Endodermal cell (in vitro differentiated cells): ENCODE measurements at regions not wholly inside any gene's neighbourhood (a gene's known extent, or its start where the extent isn't known, plus 50 kb on each side); places are given as distances from the start of the nearest gene placed in this dataset.

Experiments
- DNase-seq: peaks from one replicate; pipeline ENCODE4 v3.0.0-alpha.2; 2017
- H3K27ac ChIP-seq: 2 replicates; pipeline ENCODE4 v1.5.1; 2013; ENCODE audit warnings: mild to moderate bottlenecking, low read depth, low read length, moderate library complexity
- H3K27me3 ChIP-seq: 2 replicates; pipeline ENCODE4 v1.6.1; 2013; ENCODE audit warnings: mild to moderate bottlenecking, low read length, moderate library complexity; ENCODE audit not compliant: insufficient read depth, control insufficient read depth, poor library complexity, severe bottlenecking
- H3K36me3 ChIP-seq: 2 replicates; pipeline ENCODE4 v1.7.0; 2013; ENCODE audit warnings: mild to moderate bottlenecking, low read length, moderate library complexity; ENCODE audit not compliant: control insufficient read depth, insufficient read depth
- H3K4me1 ChIP-seq: one replicate; pipeline ENCODE4 v1.7.0; 2013; ENCODE audit warnings: low read length; ENCODE audit not compliant: control insufficient read depth, insufficient read depth
- H3K4me3 ChIP-seq: 2 replicates; pipeline ENCODE4 v1.5.1; 2013; ENCODE audit warnings: mild to moderate bottlenecking, low read length, moderate library complexity
- H3K9ac ChIP-seq: 2 replicates; pipeline ENCODE4 v1.6.1; 2013; ENCODE audit warnings: mild to moderate bottlenecking, low read length, moderate library complexity; ENCODE audit not compliant: poor library complexity, severe bottlenecking; ENCODE audit errors: extremely low read depth
- H3K9me3 ChIP-seq: 2 replicates; pipeline ENCODE4 v1.6.1; 2013; ENCODE audit warnings: mild to moderate bottlenecking, low read length, moderate library complexity; ENCODE audit not compliant: control insufficient read depth
- H3K27ac Mint-ChIP-seq: 2 replicates; pipeline ENCODE4 v1.8.0; 2020; ENCODE audit warnings: mixed read lengths
- H3K27me3 Mint-ChIP-seq: 2 replicates; pipeline ENCODE4 v1.8.0; 2021; ENCODE audit warnings: mild to moderate bottlenecking, mixed read lengths; ENCODE audit not compliant: insufficient read depth
- H3K36me3 Mint-ChIP-seq: 2 replicates; pipeline ENCODE4 v1.8.0; 2020; ENCODE audit warnings: low read depth, mixed read lengths
- H3K4me1 Mint-ChIP-seq: 2 replicates; pipeline ENCODE4 v1.8.0; 2020; ENCODE audit warnings: mixed read lengths
- H3K4me3 Mint-ChIP-seq: 2 replicates; pipeline ENCODE4 v1.8.0; 2020; ENCODE audit warnings: mild to moderate bottlenecking, moderate library complexity, mixed read lengths
- H3K9me3 Mint-ChIP-seq: 2 replicates; pipeline ENCODE4 v1.8.0; 2020; ENCODE audit warnings: mild to moderate bottlenecking, mixed read lengths
- CTCF ChIP-seq: fragments of 200-600 bp; sonication (generic); conservative IDR thresholded peaks from 2 replicates; pipeline ENCODE4 v1.5.0; 2021; ENCODE audit warnings: antibody characterized with exemption, mild to moderate bottlenecking
- WGBS, 2 experiments: methylation state at CpG; one replicate each; pipeline versions ENCODE4 v1.1.5 to v1.1.7; 2013; ENCODE audit warnings: missing lambda C conversion rate in 2 of 2, mixed read lengths in 1 of 2; ENCODE audit not compliant: insufficient coverage in 1 of 2, insufficient read length in 1 of 2; 5-methylcytosine and 5-hydroxymethylcytosine counted together

- Mint-ChIP-seq H3K36me3 (no peaks in the 10 kb centered on the region), H3K4me3 (no peak overlapping the region), H3K4me1 (peaks cover 21% of the 10 kb centered on the region), H3K27me3 (no peaks in the 10 kb centered on the region), H3K27ac (no peak overlapping the region), H3K9me3 (no peaks in the 10 kb centered on the region)
- Histone ChIP-seq H3K4me1 (no peaks in the 10 kb centered on the region), H3K27ac (no peak overlapping the region), H3K9me3 (no peaks in the 10 kb centered on the region), H3K27me3 (no peaks in the 10 kb centered on the region), H3K36me3 (no peaks in the 10 kb centered on the region), H3K9ac (no peak overlapping the region), H3K4me3 (no peak overlapping the region)
- peak; percentile 56 for DNase-seq
- peak; percentile 80 for TF ChIP-seq CTCF
- WGBS, 2 experiments, result 64 to 100% methylated on average over 1 to 4 of the region's 4 CpGs
Observed at GRCh38 chr2:193963472-193964119, 1693.4 kb upstream of the SLC39A10 start.

- Histone ChIP-seq H3K4me3 (no peak overlapping the region), H3K27ac (no peak overlapping the region), H3K9ac (no peak overlapping the region), H3K36me3 (no peaks in the 10 kb centered on the region), H3K27me3 (no peaks in the 10 kb centered on the region), H3K9me3 (no peaks in the 10 kb centered on the region), H3K4me1 (no peaks in the 10 kb centered on the region)
- no peak for DNase-seq
- no peak overlapping the region for H3K4me3 Mint-ChIP-seq
- H3K27ac Mint-ChIP-seq, result no peak overlapping the region
- H3K36me3 Mint-ChIP-seq, result no peaks in the 10 kb centered on the region
- H3K9me3 Mint-ChIP-seq, result no peaks in the 10 kb centered on the region
- H3K4me1 Mint-ChIP-seq, result no peaks in the 10 kb centered on the region
- no peaks in the 10 kb centered on the region for H3K27me3 Mint-ChIP-seq
- TF ChIP-seq CTCF, result no peak
- WGBS, 2 experiments, result 80% methylated on average over 1 of the region's 1 CpG; no CpG with 5 or more reads in 1 of the 2 experiments
Observed at GRCh38 chr2:193946806-193947205, 1710.2 kb upstream of the SLC39A10 start.

DNA sequence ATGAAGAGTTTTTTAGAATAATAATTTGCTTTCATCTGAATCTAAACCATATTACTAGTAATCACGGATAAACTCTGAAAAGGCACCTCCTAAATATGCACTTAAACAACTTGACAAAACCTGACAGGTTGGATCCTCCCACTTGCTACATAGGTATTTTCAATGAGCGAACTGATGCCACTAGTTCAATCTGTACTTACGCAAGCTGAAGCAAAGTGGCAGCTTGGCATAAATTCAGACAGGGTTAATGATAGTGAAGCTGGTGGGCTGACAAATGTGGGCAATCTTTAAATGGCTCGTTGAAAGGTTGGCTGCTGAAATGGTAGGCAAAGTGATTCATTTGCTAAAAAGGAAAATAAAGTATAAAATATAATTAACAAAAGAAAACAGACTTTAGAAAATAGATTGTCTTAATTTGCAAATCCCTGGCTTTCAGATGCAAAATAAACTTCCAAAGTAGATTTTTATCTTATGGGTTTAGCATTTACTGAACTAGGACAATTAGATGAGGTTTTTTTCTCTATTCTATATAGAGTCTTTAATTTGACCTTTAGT, 1713.5 kb upstream of the SLC39A10 start:
- H3K4me1 Mint-ChIP-seq, result no peaks in the 10 kb centered on the region
- no peaks in the 10 kb centered on the region for H3K36me3 ChIP-seq
- no peaks in the 10 kb centered on the region for H3K27me3 Mint-ChIP-seq
- no peak overlapping the region for H3K4me3 ChIP-seq
- no peaks in the 10 kb centered on the region for H3K9me3 Mint-ChIP-seq
- TF ChIP-seq CTCF, result no peak
- no peak for DNase-seq
- H3K9me3 ChIP-seq, result no peaks in the 10 kb centered on the region
- 92 to 100% methylated on average over 2 to 4 of the region's 4 CpGs for WGBS, 2 experiments
- no peaks in the 10 kb centered on the region for H3K36me3 Mint-ChIP-seq
- no peak overlapping the region for H3K27ac ChIP-seq
- H3K27me3 ChIP-seq, result no peaks in the 10 kb centered on the region
- H3K27ac Mint-ChIP-seq, result no peak overlapping the region
- H3K4me1 ChIP-seq, result no peaks in the 10 kb centered on the region
- no peak overlapping the region for H3K4me3 Mint-ChIP-seq
- no peak overlapping the region for H3K9ac ChIP-seq
